HCT116 (cell line): ENCODE measurements at regions not wholly inside any gene's neighbourhood (a gene's known extent, or its start where the extent isn't known, plus 50 kb on each side); places are given as distances from the start of the nearest gene placed in this dataset.

Experiments
- ATAC-seq: fragments of 200-7000 bp; cut with Tn5 transposase; 2 replicates; pipeline ENCODE4 v1.9.1; 2020; ENCODE audit warnings: mild to moderate bottlenecking, moderate library complexity
- BruUV-seq: library from RNA; stranded (reverse); fragments of 400-500 nt; replicated peaks from 2 replicates; lab custom pipeline; 2021; lab: Mats Ljungman, UMichigan
- CTCF ChIA-PET: fragments of 300-600 bp; sonication (Branson Sonifier 250); formaldehyde crosslinking; loops from one replicate; lab custom pipeline; 2021; ENCODE audit warnings: antibody characterized with exemption; lab: Charles Lee
- POLR2A ChIA-PET: fragments of 300-600, 350-600 bp; sonication (Branson Sonifier 250); formaldehyde crosslinking; loops from one replicate; lab custom pipeline; 2021; ENCODE audit warnings: antibody characterized with exemption; lab: Charles Lee
- RAD21 ChIA-PET, 2 experiments: fragments of 300-600 bp; sonication (Branson Sonifier 250); formaldehyde crosslinking; loops; one replicate each; lab custom pipeline; 2023; ENCODE audit warnings: low total read pairs in 2 of 2; ENCODE audit not compliant: uncharacterized antibody in 2 of 2, unreplicated experiment in 2 of 2, low non-redundant PET in 1 of 2; lab: Charles Lee
- DNase-seq: peaks from one replicate; pipeline ENCODE4 v3.0.0-alpha.2; 2010; ENCODE audit warnings: low read depth, low spot score
- H2AFZ ChIP-seq: fragments of 200-600 bp; shearing (Covaris generic), sonication (generic); 2 replicates; pipeline ENCODE4 v1.6.1; 2017; ENCODE audit warnings: low read depth, mixed run types, mixed read lengths, antibody characterized with exemption, low read length; ENCODE audit not compliant: poor library complexity, severe bottlenecking
- H3K27ac ChIP-seq: 2 replicates; pipeline ENCODE4 v1.5.1; 2012; ENCODE audit warnings: low read depth, low read length
- H3K27me3 ChIP-seq: fragments of 200-600 bp; sonication (generic); 2 replicates; pipeline ENCODE4 v1.6.1; 2016; ENCODE audit warnings: mixed run types, low read length, mixed read lengths; ENCODE audit not compliant: insufficient read depth
- H3K36me3 ChIP-seq, 2 experiments: fragments of 200-500 bp in 1 of 2; fragments of 200-600 bp in 1 of 2; sonication (Bioruptor generic) in 1 of 2; sonication (generic) in 1 of 2; 2 replicates each; pipeline versions ENCODE4 v1.5.1 to v1.6.1; 2014 to 2016; ENCODE audit warnings: low read length in 2 of 2, inconsistent platforms in 1 of 2, mixed read lengths in 1 of 2, mixed run types in 1 of 2; ENCODE audit not compliant: insufficient read depth in 2 of 2, control insufficient read depth in 1 of 2
- H3K4me1 ChIP-seq, 2 experiments: fragments of 200-600 bp in 1 of 2; sonication (generic) in 1 of 2; 2 replicates each; pipeline versions ENCODE4 v1.5.1 to v1.6.1; 2012 to 2017; ENCODE audit warnings: low read length in 2 of 2, inconsistent platforms in 1 of 2, mild to moderate bottlenecking in 1 of 2, mixed read lengths in 1 of 2, mixed run types in 1 of 2, moderate library complexity in 1 of 2; ENCODE audit not compliant: insufficient read depth in 2 of 2, control insufficient read depth in 1 of 2
- H3K4me2 ChIP-seq: fragments of 200-600 bp; sonication (generic); 2 replicates; pipeline ENCODE4 v1.6.1; 2017; ENCODE audit warnings: mixed run types, low read length, mixed read lengths
- H3K4me3 ChIP-seq, 2 experiments: fragments of 200-600 bp in 1 of 2; sonication (generic) in 1 of 2; replicated peaks in 1 of 2; 2 replicates each; pipeline ENCODE4 v1.5.1; 2011 to 2016; ENCODE audit warnings: low read length in 2 of 2, control low read depth in 1 of 2, low read depth in 1 of 2, mild to moderate bottlenecking in 1 of 2, mixed read lengths in 1 of 2, mixed run types in 1 of 2
- H3K79me2 ChIP-seq: fragments of 200-600 bp; sonication (generic); 2 replicates; pipeline ENCODE4 v1.6.1; 2017; ENCODE audit warnings: mild to moderate bottlenecking, mixed run types, low read length, moderate library complexity, mixed read lengths; ENCODE audit not compliant: insufficient read depth
- H3K9ac ChIP-seq: fragments of 200-600 bp; sonication (generic); 2 replicates; pipeline ENCODE4 v1.6.1; 2016; ENCODE audit warnings: low read length, mixed read lengths
- H3K9me2 ChIP-seq: fragments of 200-600 bp; sonication (generic), shearing (Covaris generic); 2 replicates; pipeline ENCODE4 v1.6.1; 2017; ENCODE audit warnings: mixed run types, mild to moderate bottlenecking, moderate library complexity; ENCODE audit not compliant: insufficient read depth
- H3K9me3 ChIP-seq, 2 experiments: fragments of 200-500 bp in 1 of 2; fragments of 200-600 bp in 1 of 2; sonication (Bioruptor generic) in 1 of 2; sonication (generic) in 1 of 2; 2 replicates each; pipeline ENCODE4 v1.6.1; 2014 to 2017; ENCODE audit warnings: low read length in 2 of 2, mixed read lengths in 2 of 2, inconsistent platforms in 1 of 2, low read depth in 1 of 2, mild to moderate bottlenecking in 1 of 2, mixed run types in 1 of 2, moderate library complexity in 1 of 2; ENCODE audit not compliant: control insufficient read depth in 1 of 2, insufficient read depth in 1 of 2
- H4K20me1 ChIP-seq: fragments of 200-600 bp; sonication (generic), shearing (Covaris generic); 2 replicates; pipeline ENCODE4 v1.6.1; 2017; ENCODE audit warnings: mixed run types, mild to moderate bottlenecking, moderate library complexity; ENCODE audit not compliant: insufficient read depth
- CTCF ChIP-seq, 3 experiments: fragments of 200-600 bp in 1 of 3; sonication (generic) in 1 of 3; IDR thresholded peaks in 2 of 3; conservative IDR thresholded peaks in 1 of 3; 2 replicates each; pipeline ENCODE4 v1.5.1; 2012 to 2017; ENCODE audit warnings: low read depth in 2 of 3, low read length in 2 of 3, antibody characterized with exemption in 1 of 3, borderline replicate concordance in 1 of 3, control low read depth in 1 of 3, mild to moderate bottlenecking in 1 of 3, mixed read lengths in 1 of 3, mixed run types in 1 of 3, moderate library complexity in 1 of 3; ENCODE audit not compliant: insufficient read depth in 1 of 3
- EGR1 ChIP-seq: IDR thresholded peaks from 2 replicates; pipeline ENCODE4 v1.6.1; 2012; ENCODE audit warnings: low read depth
- JUND ChIP-seq: IDR thresholded peaks from 2 replicates; pipeline ENCODE4 v1.6.1; 2012
- POLR2A ChIP-seq: IDR thresholded peaks from 2 replicates; pipeline ENCODE4 v1.7.0; 2011; ENCODE audit warnings: borderline replicate concordance; ENCODE audit not compliant: insufficient read depth, insufficient read length; ENCODE audit errors: extremely low read depth
- POLR2AphosphoS5 ChIP-seq: IDR thresholded peaks from 2 replicates; pipeline ENCODE4 v1.6.1; 2011; ENCODE audit warnings: mild to moderate bottlenecking, low read depth, low read length, moderate library complexity
- RAD21 ChIP-seq: IDR thresholded peaks from 2 replicates; pipeline ENCODE4 v1.6.1; 2012; ENCODE audit warnings: low read depth, mild to moderate bottlenecking
- SP1 ChIP-seq: IDR thresholded peaks from 2 replicates; pipeline ENCODE4 v1.6.1; 2012; ENCODE audit warnings: low read depth
- SRF ChIP-seq: IDR thresholded peaks from 2 replicates; pipeline ENCODE4 v1.6.1; 2012; ENCODE audit warnings: low read depth
- intact Hi-C: fragments of 100-400 bp; cut with micrococcal nuclease; formaldehyde crosslinking; loops from 2 replicates; pipeline ENCODE4 v1.10.0; 2022
- TF ChIP-seq, protein P1 (sequence below): IDR thresholded peaks from 2 replicates; pipeline ENCODE4 v1.6.1; 2011; ENCODE audit warnings: mild to moderate bottlenecking, low read length, moderate library complexity; ENCODE audit not compliant: insufficient replicate concordance; ENCODE audit errors: extremely low read depth
- TF ChIP-seq, protein P2 (sequence below): IDR thresholded peaks from 2 replicates; pipeline ENCODE4 v1.6.1; 2012; ENCODE audit warnings: low read depth

GRCh38 chr9:118659011-118659410 is 710.2 kb downstream of the BRINP1 start:
- no TSS peak for BruUV-seq
- no peaks in the 10 kb centered on the region for H3K36me3 ChIP-seq
- no peak for ATAC-seq
- DNase-seq = no peak
- intact Hi-C loops = no loop called here
- ChIA-PET RAD21 (no interaction called here), POLR2A (no interaction called here), CTCF (no interaction called here)
- no peak overlapping the region for H3K9ac ChIP-seq
- no peak overlapping the region for H2AFZ ChIP-seq
- H3K9me2 ChIP-seq = no peaks in the 10 kb centered on the region
- H3K4me2 ChIP-seq = no peak overlapping the region
- H3K79me2 ChIP-seq = no peaks in the 10 kb centered on the region
- no peak overlapping the region for H3K4me3 ChIP-seq
- no peaks in the 10 kb centered on the region for H4K20me1 ChIP-seq
- H3K4me1 ChIP-seq = no peaks in the 10 kb centered on the region
- no peak overlapping the region for H3K27ac ChIP-seq
- TF ChIP-seq, protein P1, sequence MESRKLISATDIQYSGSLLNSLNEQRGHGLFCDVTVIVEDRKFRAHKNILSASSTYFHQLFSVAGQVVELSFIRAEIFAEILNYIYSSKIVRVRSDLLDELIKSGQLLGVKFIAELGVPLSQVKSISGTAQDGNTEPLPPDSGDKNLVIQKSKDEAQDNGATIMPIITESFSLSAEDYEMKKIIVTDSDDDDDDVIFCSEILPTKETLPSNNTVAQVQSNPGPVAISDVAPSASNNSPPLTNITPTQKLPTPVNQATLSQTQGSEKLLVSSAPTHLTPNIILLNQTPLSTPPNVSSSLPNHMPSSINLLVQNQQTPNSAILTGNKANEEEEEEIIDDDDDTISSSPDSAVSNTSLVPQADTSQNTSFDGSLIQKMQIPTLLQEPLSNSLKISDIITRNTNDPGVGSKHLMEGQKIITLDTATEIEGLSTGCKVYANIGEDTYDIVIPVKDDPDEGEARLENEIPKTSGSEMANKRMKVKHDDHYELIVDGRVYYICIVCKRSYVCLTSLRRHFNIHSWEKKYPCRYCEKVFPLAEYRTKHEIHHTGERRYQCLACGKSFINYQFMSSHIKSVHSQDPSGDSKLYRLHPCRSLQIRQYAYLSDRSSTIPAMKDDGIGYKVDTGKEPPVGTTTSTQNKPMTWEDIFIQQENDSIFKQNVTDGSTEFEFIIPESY = no peak
- TF ChIP-seq RAD21 = no peak
- TF ChIP-seq, protein P2, sequence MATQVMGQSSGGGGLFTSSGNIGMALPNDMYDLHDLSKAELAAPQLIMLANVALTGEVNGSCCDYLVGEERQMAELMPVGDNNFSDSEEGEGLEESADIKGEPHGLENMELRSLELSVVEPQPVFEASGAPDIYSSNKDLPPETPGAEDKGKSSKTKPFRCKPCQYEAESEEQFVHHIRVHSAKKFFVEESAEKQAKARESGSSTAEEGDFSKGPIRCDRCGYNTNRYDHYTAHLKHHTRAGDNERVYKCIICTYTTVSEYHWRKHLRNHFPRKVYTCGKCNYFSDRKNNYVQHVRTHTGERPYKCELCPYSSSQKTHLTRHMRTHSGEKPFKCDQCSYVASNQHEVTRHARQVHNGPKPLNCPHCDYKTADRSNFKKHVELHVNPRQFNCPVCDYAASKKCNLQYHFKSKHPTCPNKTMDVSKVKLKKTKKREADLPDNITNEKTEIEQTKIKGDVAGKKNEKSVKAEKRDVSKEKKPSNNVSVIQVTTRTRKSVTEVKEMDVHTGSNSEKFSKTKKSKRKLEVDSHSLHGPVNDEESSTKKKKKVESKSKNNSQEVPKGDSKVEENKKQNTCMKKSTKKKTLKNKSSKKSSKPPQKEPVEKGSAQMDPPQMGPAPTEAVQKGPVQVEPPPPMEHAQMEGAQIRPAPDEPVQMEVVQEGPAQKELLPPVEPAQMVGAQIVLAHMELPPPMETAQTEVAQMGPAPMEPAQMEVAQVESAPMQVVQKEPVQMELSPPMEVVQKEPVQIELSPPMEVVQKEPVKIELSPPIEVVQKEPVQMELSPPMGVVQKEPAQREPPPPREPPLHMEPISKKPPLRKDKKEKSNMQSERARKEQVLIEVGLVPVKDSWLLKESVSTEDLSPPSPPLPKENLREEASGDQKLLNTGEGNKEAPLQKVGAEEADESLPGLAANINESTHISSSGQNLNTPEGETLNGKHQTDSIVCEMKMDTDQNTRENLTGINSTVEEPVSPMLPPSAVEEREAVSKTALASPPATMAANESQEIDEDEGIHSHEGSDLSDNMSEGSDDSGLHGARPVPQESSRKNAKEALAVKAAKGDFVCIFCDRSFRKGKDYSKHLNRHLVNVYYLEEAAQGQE = no peak
- no peak for TF ChIP-seq CTCF (IDR thresholded peaks at IDR 0.05 in 2 of 3, conservative IDR thresholded peaks at IDR 0.05 in 1 of 3; ENCODE audit: borderline replicate concordance in 1 of 3, insufficient read depth in 1 of 3, low read depth in 2 of 3, low read length in 2 of 3)
- TF ChIP-seq SP1 = no peak
- no peak for TF ChIP-seq POLR2AphosphoS5
- no peak for TF ChIP-seq EGR1
- TF ChIP-seq JUND = no peak
- no peak for TF ChIP-seq POLR2A
- no peak for TF ChIP-seq SRF
- H3K9me3 ChIP-seq = peaks cover 0 to 13% of the 10 kb centered on the region in 2 experiments; a peak in 2 of 4 replicates
- no peaks in the 10 kb centered on the region for H3K27me3 ChIP-seq
